HCT116 (cell line): ENCODE measurements at regions not wholly inside any gene's neighbourhood (a gene's known extent, or its start where the extent isn't known, plus 50 kb on each side); places are given as distances from the start of the nearest gene placed in this dataset.
"Not testable (repeated sequence)": the region's sequence is repeated elsewhere in the genome, so short reads cannot be mapped to it uniquely, and the experiment has no call there.

ENCODE experiments used
- ATAC-seq: fragments of 200-7000 bp; cut with Tn5 transposase; 2 replicates; pipeline ENCODE4 v1.9.1; 2020; ENCODE audit warnings: mild to moderate bottlenecking, moderate library complexity
- BruUV-seq: library from RNA; stranded (reverse); fragments of 400-500 nt; replicated peaks from 2 replicates; lab custom pipeline; 2021; lab: Mats Ljungman, UMichigan
- CTCF ChIA-PET: fragments of 300-600 bp; sonication (Branson Sonifier 250); formaldehyde crosslinking; loops from one replicate; lab custom pipeline; 2021; ENCODE audit warnings: antibody characterized with exemption; lab: Charles Lee
- POLR2A ChIA-PET: fragments of 300-600, 350-600 bp; sonication (Branson Sonifier 250); formaldehyde crosslinking; loops from one replicate; lab custom pipeline; 2021; ENCODE audit warnings: antibody characterized with exemption; lab: Charles Lee
- RAD21 ChIA-PET, 2 experiments: fragments of 300-600 bp; sonication (Branson Sonifier 250); formaldehyde crosslinking; loops; one replicate each; lab custom pipeline; 2023; ENCODE audit warnings: low total read pairs in 2 of 2; ENCODE audit not compliant: uncharacterized antibody in 2 of 2, unreplicated experiment in 2 of 2, low non-redundant PET in 1 of 2; lab: Charles Lee
- DNase-seq: peaks from one replicate; pipeline ENCODE4 v3.0.0-alpha.2; 2010; ENCODE audit warnings: low read depth, low spot score
- H2AFZ ChIP-seq: fragments of 200-600 bp; shearing (Covaris generic), sonication (generic); 2 replicates; pipeline ENCODE4 v1.6.1; 2017; ENCODE audit warnings: low read depth, mixed run types, mixed read lengths, antibody characterized with exemption, low read length; ENCODE audit not compliant: poor library complexity, severe bottlenecking
- H3K27ac ChIP-seq: 2 replicates; pipeline ENCODE4 v1.5.1; 2012; ENCODE audit warnings: low read depth, low read length
- H3K27me3 ChIP-seq: fragments of 200-600 bp; sonication (generic); 2 replicates; pipeline ENCODE4 v1.6.1; 2016; ENCODE audit warnings: mixed run types, low read length, mixed read lengths; ENCODE audit not compliant: insufficient read depth
- H3K36me3 ChIP-seq, 2 experiments: fragments of 200-500 bp in 1 of 2; fragments of 200-600 bp in 1 of 2; sonication (Bioruptor generic) in 1 of 2; sonication (generic) in 1 of 2; 2 replicates each; pipeline versions ENCODE4 v1.5.1 to v1.6.1; 2014 to 2016; ENCODE audit warnings: low read length in 2 of 2, inconsistent platforms in 1 of 2, mixed read lengths in 1 of 2, mixed run types in 1 of 2; ENCODE audit not compliant: insufficient read depth in 2 of 2, control insufficient read depth in 1 of 2
- H3K4me1 ChIP-seq, 2 experiments: fragments of 200-600 bp in 1 of 2; sonication (generic) in 1 of 2; 2 replicates each; pipeline versions ENCODE4 v1.5.1 to v1.6.1; 2012 to 2017; ENCODE audit warnings: low read length in 2 of 2, inconsistent platforms in 1 of 2, mild to moderate bottlenecking in 1 of 2, mixed read lengths in 1 of 2, mixed run types in 1 of 2, moderate library complexity in 1 of 2; ENCODE audit not compliant: insufficient read depth in 2 of 2, control insufficient read depth in 1 of 2
- H3K4me2 ChIP-seq: fragments of 200-600 bp; sonication (generic); 2 replicates; pipeline ENCODE4 v1.6.1; 2017; ENCODE audit warnings: mixed run types, low read length, mixed read lengths
- H3K4me3 ChIP-seq, 2 experiments: fragments of 200-600 bp in 1 of 2; sonication (generic) in 1 of 2; replicated peaks in 1 of 2; 2 replicates each; pipeline ENCODE4 v1.5.1; 2011 to 2016; ENCODE audit warnings: low read length in 2 of 2, control low read depth in 1 of 2, low read depth in 1 of 2, mild to moderate bottlenecking in 1 of 2, mixed read lengths in 1 of 2, mixed run types in 1 of 2
- H3K79me2 ChIP-seq: fragments of 200-600 bp; sonication (generic); 2 replicates; pipeline ENCODE4 v1.6.1; 2017; ENCODE audit warnings: mild to moderate bottlenecking, mixed run types, low read length, moderate library complexity, mixed read lengths; ENCODE audit not compliant: insufficient read depth
- H3K9ac ChIP-seq: fragments of 200-600 bp; sonication (generic); 2 replicates; pipeline ENCODE4 v1.6.1; 2016; ENCODE audit warnings: low read length, mixed read lengths
- H3K9me2 ChIP-seq: fragments of 200-600 bp; sonication (generic), shearing (Covaris generic); 2 replicates; pipeline ENCODE4 v1.6.1; 2017; ENCODE audit warnings: mixed run types, mild to moderate bottlenecking, moderate library complexity; ENCODE audit not compliant: insufficient read depth
- H3K9me3 ChIP-seq, 2 experiments: fragments of 200-500 bp in 1 of 2; fragments of 200-600 bp in 1 of 2; sonication (Bioruptor generic) in 1 of 2; sonication (generic) in 1 of 2; 2 replicates each; pipeline ENCODE4 v1.6.1; 2014 to 2017; ENCODE audit warnings: low read length in 2 of 2, mixed read lengths in 2 of 2, inconsistent platforms in 1 of 2, low read depth in 1 of 2, mild to moderate bottlenecking in 1 of 2, mixed run types in 1 of 2, moderate library complexity in 1 of 2; ENCODE audit not compliant: control insufficient read depth in 1 of 2, insufficient read depth in 1 of 2
- H4K20me1 ChIP-seq: fragments of 200-600 bp; sonication (generic), shearing (Covaris generic); 2 replicates; pipeline ENCODE4 v1.6.1; 2017; ENCODE audit warnings: mixed run types, mild to moderate bottlenecking, moderate library complexity; ENCODE audit not compliant: insufficient read depth
- ELF1 ChIP-seq: IDR thresholded peaks from 2 replicates; pipeline ENCODE4 v1.6.1; 2012; ENCODE audit warnings: low read depth, borderline replicate concordance
- FOSL1 ChIP-seq: IDR thresholded peaks from 2 replicates; pipeline ENCODE4 v1.6.1; 2012; ENCODE audit warnings: low read depth
- SRF ChIP-seq: IDR thresholded peaks from 2 replicates; pipeline ENCODE4 v1.6.1; 2012; ENCODE audit warnings: low read depth
- ZNF274 ChIP-seq: fragments of 200-500 bp; sonication (Bioruptor generic); IDR thresholded peaks from 2 replicates; pipeline ENCODE4 v1.6.1; 2014; ENCODE audit warnings: mild to moderate bottlenecking, low read depth, low read length, inconsistent platforms
- intact Hi-C: fragments of 100-400 bp; cut with micrococcal nuclease; formaldehyde crosslinking; loops from 2 replicates; pipeline ENCODE4 v1.10.0; 2022
- TF ChIP-seq, protein P1 (sequence below): IDR thresholded peaks from 2 replicates; pipeline ENCODE4 v1.6.1; 2011; ENCODE audit warnings: mild to moderate bottlenecking, low read length, moderate library complexity; ENCODE audit not compliant: insufficient replicate concordance; ENCODE audit errors: extremely low read depth
- TF ChIP-seq, protein P2 (sequence below), 3 experiments: fragments of 200-600 bp in 1 of 3; sonication (generic) in 1 of 3; IDR thresholded peaks in 2 of 3; conservative IDR thresholded peaks in 1 of 3; 2 replicates each; pipeline ENCODE4 v1.5.1; 2012 to 2017; ENCODE audit warnings: low read depth in 2 of 3, low read length in 2 of 3, antibody characterized with exemption in 1 of 3, borderline replicate concordance in 1 of 3, control low read depth in 1 of 3, mild to moderate bottlenecking in 1 of 3, mixed read lengths in 1 of 3, mixed run types in 1 of 3, moderate library complexity in 1 of 3; ENCODE audit not compliant: insufficient read depth in 1 of 3
- TF ChIP-seq, protein P3 (sequence below): IDR thresholded peaks from 2 replicates; pipeline ENCODE4 v1.6.1; 2012

DNA sequence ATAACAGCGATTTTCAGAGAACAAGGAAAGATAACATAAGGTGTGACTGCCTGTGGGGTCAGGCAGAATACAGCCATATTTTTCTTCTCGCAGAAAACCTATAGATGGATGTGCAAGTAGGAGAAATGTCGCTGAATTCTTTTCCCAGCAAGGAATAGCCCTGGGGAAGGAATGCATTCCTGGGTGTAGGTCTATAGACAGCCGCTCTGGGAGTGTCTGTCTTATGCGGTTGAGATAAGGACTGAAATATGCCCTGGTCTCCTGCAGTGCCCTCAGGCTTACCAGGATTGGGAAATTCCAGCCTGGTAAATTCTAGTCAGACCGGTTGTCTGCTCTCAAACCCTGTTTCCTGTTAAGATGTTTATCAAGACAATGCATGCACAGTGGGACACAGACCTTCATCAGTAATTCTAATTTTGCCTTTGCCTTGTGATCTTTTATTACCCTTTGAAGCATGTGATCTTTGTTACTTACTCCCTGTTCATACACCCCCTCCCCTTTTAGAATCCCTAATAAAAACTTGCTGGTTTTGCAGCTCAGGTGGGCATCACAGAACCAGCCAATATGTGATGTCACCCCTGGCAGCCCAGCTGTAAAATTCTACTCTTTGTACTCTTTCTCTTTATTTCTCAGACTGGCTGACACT is 202.8 kb upstream of the SRD5A2 start:
- H3K27ac ChIP-seq, H3K36me3 ChIP-seq, H4K20me1 ChIP-seq, H3K4me1 ChIP-seq, H3K9ac ChIP-seq, H3K9me2 ChIP-seq, H3K79me2 ChIP-seq, H3K4me2 ChIP-seq, POLR2A ChIA-PET, CTCF ChIA-PET, H2AFZ ChIP-seq, H3K27me3 ChIP-seq, DNase-seq, intact Hi-C loops, ATAC-seq, H3K9me3 ChIP-seq, BruUV-seq, H3K4me3 ChIP-seq, RAD21 ChIA-PET: not testable (repeated sequence)

DNA sequence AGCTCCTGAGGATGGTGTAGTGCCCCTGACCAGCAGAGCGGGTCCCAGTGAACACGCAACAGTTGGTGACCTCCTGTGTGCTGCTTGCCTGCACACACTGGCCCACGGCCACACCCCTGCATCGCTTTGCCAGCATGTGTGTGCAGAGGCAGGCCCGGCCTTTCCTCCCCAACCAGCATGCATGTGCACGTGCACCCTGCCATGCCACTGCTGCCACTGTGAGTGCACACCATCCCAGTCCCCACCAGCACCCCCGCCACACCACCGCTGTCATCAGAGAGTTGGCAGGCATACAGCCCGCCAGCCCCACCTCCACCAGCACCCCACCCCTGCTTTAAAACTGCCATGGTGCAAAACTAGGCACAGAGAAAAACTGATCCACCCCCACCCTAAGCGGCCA is 197.4 kb upstream of the SRD5A2 start:
- POLR2A ChIA-PET: no interaction called here
- RAD21 ChIA-PET: no interaction called here
- no TSS peak for BruUV-seq
- no peak for TF ChIP-seq ZNF274
- TF ChIP-seq, protein P1, sequence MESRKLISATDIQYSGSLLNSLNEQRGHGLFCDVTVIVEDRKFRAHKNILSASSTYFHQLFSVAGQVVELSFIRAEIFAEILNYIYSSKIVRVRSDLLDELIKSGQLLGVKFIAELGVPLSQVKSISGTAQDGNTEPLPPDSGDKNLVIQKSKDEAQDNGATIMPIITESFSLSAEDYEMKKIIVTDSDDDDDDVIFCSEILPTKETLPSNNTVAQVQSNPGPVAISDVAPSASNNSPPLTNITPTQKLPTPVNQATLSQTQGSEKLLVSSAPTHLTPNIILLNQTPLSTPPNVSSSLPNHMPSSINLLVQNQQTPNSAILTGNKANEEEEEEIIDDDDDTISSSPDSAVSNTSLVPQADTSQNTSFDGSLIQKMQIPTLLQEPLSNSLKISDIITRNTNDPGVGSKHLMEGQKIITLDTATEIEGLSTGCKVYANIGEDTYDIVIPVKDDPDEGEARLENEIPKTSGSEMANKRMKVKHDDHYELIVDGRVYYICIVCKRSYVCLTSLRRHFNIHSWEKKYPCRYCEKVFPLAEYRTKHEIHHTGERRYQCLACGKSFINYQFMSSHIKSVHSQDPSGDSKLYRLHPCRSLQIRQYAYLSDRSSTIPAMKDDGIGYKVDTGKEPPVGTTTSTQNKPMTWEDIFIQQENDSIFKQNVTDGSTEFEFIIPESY: no peak
- TF ChIP-seq FOSL1: no peak
- TF ChIP-seq ELF1: no peak
- TF ChIP-seq, protein P2, sequence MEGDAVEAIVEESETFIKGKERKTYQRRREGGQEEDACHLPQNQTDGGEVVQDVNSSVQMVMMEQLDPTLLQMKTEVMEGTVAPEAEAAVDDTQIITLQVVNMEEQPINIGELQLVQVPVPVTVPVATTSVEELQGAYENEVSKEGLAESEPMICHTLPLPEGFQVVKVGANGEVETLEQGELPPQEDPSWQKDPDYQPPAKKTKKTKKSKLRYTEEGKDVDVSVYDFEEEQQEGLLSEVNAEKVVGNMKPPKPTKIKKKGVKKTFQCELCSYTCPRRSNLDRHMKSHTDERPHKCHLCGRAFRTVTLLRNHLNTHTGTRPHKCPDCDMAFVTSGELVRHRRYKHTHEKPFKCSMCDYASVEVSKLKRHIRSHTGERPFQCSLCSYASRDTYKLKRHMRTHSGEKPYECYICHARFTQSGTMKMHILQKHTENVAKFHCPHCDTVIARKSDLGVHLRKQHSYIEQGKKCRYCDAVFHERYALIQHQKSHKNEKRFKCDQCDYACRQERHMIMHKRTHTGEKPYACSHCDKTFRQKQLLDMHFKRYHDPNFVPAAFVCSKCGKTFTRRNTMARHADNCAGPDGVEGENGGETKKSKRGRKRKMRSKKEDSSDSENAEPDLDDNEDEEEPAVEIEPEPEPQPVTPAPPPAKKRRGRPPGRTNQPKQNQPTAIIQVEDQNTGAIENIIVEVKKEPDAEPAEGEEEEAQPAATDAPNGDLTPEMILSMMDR (IDR thresholded peaks at IDR 0.05 in 2 of 3, conservative IDR thresholded peaks at IDR 0.05 in 1 of 3; ENCODE audit: borderline replicate concordance in 1 of 3, insufficient read depth in 1 of 3, low read depth in 2 of 3, low read length in 2 of 3): no peak
- TF ChIP-seq, protein P3, sequence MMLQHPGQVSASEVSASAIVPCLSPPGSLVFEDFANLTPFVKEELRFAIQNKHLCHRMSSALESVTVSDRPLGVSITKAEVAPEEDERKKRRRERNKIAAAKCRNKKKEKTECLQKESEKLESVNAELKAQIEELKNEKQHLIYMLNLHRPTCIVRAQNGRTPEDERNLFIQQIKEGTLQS: no peak
- TF ChIP-seq SRF: no peak
- H2AFZ ChIP-seq: no peak overlapping the region
- H3K36me3 ChIP-seq: no peaks in the 10 kb centered on the region
- CTCF ChIA-PET: no interaction called here
- no peak overlapping the region for H3K4me2 ChIP-seq
- intact Hi-C loops: no loop called here
- no peaks in the 10 kb centered on the region for H3K9me3 ChIP-seq
- H4K20me1 ChIP-seq: no peaks in the 10 kb centered on the region
- no peak overlapping the region for H3K4me3 ChIP-seq
- H3K27ac ChIP-seq: no peak overlapping the region
- no peak overlapping the region for H3K9ac ChIP-seq
- no peaks in the 10 kb centered on the region for H3K4me1 ChIP-seq
- no peaks in the 10 kb centered on the region for H3K9me2 ChIP-seq
- DNase-seq (no peak), ATAC-seq (no peak)
- H3K27me3 ChIP-seq: no peaks in the 10 kb centered on the region
- no peaks in the 10 kb centered on the region for H3K79me2 ChIP-seq
